ENCODE measurements at regions not wholly inside any gene's neighbourhood (a gene's known extent, or its start where the extent isn't known, plus 50 kb on each side); places are given as distances from the start of the nearest gene placed in this dataset.
"Not testable (repeated sequence)": the region's sequence is repeated elsewhere in the genome, so short reads cannot be mapped to it uniquely, and the experiment has no call there.

- DNase-seq (ENCODE audit: low read depth in 2 of 3, low spot score in 1 of 3) = no peak
These were observed 181.4 kb upstream of the UGT8 start for GRCh38 chr4:114417214-114417613.

DNA sequence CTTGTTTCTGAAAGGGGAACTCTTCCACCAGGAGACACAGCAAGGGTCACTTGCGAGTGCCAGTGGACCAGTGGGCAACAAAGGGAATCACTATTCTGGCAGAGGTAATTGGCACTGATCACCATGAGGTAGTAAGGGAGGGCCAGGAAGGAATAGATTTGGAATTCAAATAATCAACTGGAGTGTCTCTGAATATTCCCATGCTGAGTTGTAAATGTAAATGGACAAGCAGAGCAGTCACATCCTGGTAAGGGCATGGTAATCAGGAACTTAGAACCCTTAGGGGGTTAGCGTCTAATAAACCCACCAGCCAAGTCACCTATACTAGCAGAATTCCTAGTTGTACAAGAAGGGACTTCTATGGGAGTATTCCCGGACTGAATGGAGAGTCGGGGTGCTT is 178.5 kb upstream of the UGT8 start:
- DNase-seq (ENCODE audit: low read depth in 2 of 3, low spot score in 1 of 3) = no peak

DNA sequence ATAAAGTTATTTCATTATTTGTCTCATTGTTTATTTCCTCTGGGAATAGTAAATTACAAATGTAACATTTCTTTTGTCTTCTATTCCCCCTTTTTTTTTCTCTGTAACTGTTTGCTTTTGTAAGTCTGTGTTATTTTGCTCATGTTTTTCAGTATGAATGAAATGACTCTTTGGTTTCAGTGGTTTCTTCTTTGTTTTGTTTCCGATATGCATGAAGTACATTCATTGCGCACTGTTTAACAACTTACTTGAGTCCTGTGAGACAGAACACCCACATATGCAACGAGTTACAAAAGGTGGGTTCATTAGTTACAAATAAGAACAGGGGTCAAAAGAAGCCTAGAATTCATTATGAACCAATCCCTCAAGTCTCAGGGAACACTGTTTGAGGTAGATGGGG is 175.0 kb upstream of the UGT8 start:
- no peak for DNase-seq (ENCODE audit: low read depth in 2 of 3, low spot score in 1 of 3)

DNA sequence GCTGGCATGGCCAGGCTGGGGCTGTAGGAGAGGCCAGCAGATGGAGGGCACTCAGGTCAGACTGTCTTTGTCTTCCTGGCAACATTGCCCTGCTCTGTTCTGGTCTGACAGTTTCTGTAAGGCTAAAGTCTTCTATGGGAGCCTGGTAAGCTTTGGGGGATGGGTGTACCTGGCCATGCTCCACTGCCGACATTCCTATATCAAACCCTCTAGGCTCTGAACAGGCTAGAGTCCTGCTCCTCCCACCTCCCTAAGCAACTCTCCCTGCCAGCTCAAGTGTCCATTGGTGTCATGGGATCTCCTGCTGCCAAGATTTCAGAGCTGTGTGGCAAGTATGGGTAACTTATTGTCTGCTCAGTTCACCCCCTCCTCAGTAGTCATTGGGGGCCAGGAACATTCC is 163.5 kb upstream of the UGT8 start:
- DNase-seq (ENCODE audit: low read depth in 2 of 3, low spot score in 1 of 3) = no peak

GRCh38 chr4:114442856-114443255 is 155.8 kb upstream of the UGT8 start:
- DNase-seq (ENCODE audit: low read depth in 2 of 3, low spot score in 1 of 3) = no peak

DNA sequence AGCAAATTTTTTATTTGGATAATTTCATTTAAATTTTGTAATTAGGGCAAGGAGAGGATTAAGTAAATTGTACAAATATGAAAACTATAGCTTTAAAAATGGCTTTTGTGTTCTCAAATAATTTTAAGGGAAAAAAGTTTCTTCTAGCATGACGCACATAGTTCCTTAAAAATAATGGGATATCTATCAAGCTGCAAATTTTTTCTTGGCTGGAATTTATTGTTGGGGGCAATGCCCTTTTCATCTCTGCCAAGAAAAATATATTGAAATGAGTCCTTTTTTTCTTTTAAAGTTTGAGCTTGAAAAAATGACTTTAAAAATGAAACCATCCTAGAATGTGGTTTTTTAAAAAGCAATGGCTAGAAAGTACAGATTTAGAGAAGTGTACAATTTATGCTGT is 154.4 kb upstream of the UGT8 start:
- no peak for DNase-seq (ENCODE audit: low read depth in 2 of 3, low spot score in 1 of 3)

- not testable (repeated sequence) for DNase-seq (ENCODE audit: low read depth in 2 of 3, low spot score in 1 of 3)
These were observed 150.6 kb upstream of the UGT8 start for GRCh38 chr4:114447963-114448516.

- no peak for DNase-seq (ENCODE audit: low read depth in 2 of 3, low spot score in 1 of 3)
These were observed 139.9 kb upstream of the UGT8 start for GRCh38 chr4:114458728-114459127.

- no peak for DNase-seq (ENCODE audit: low read depth in 2 of 3, low spot score in 1 of 3)
These were observed 133.8 kb upstream of the UGT8 start for GRCh38 chr4:114464726-114465272.

DNA sequence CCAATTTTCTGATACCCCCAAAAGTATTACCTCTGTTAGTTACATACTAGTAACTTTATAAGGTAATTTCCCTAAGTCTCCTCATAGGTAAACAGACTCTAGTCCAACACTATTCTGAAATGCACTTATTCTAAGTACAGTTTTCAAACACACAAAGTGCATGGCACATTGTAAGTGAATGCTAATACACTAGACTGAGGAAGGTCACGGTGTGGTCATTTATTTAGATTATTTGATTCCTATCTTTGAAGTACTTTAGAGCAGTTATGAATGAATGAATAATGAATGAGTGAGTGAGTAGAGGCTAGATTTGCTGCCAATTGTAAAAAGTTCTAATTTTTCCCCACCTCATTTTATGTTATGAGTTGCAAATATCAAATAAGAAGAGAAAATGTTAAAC is 132.8 kb upstream of the UGT8 start:
- no peak for DNase-seq (ENCODE audit: low read depth in 2 of 3, low spot score in 1 of 3)

GRCh38 chr4:114466299-114466698 is 132.3 kb upstream of the UGT8 start:
- no peak for DNase-seq (ENCODE audit: low read depth in 2 of 3, low spot score in 1 of 3)

GRCh38 chr4:114472269-114473032 is 126.2 kb upstream of the UGT8 start:
- DNase-seq (ENCODE audit: low read depth in 2 of 3, low spot score in 1 of 3) = no peak

DNA sequence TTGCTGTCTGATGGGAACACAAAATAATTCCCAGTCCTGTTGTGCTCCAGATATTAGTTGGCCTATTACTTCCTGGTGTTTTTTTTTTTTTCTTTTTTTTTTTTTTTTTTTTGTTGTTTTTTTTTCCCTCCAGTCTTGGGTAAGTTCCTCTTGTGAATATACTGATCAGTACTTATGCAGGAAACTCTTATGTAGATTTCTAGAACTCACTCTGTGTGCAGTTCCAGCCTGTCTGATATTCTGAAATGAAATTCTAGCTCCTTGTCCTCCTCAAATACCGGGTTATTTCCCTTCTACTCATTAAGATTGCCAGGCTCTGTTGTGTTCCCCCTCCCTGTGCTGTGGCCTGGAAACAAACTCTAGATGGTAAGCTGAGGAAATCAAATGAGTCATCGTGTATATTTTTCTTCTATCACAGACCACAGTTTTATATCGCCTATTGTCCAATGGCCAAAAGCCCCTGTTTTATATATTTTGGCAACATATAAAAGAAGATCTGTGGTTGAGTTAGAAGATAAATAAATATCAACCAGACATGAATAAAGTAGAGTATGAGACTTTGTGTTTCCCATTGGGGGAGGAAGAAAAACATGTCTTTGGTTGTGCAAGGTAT is 124.3 kb upstream of the UGT8 start:
- DNase-seq (ENCODE audit: low read depth in 2 of 3, low spot score in 1 of 3) = no peak

DNA sequence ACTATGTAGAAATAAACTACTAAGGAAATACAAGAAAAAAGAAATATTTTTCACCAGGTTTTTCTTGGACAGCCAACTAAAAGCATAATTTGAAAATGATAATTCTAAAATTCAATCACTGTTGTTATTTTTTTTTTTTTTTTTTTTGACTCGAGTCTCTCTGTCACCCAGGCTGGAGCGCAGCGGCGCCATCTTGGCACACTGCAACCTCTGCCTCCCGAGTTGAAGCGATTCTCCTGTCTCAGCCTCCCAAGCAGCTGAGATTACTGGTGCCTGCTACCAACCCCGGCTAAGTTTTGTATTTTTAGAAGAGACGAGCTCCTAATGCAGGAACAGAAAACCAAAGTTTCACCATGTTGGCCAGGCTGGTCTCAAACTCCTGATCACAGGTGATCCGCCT is 122.3 kb upstream of the UGT8 start:
- no peak for DNase-seq (ENCODE audit: low read depth in 2 of 3, low spot score in 1 of 3)

DNA sequence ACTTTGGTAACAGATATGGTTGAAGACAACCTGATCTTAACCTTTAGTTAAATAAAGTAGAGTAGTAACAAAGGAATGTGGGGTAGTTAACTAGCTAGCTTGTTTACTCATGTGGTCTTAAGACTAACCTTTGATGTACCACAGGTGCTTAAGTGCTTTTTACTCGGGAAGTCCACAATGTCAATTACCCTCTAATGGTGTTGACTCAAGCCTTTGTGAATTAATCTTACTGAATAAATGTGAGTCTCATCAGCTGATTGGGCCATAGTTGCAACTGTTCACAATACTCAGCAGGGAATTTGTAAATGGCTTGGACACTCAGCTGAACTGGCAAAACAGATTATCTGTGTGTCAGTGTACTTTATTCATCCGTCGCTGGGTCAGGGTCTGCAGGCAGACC is 119.0 kb upstream of the UGT8 start:
- DNase-seq (ENCODE audit: low read depth in 2 of 3, low spot score in 1 of 3) = no peak

GRCh38 chr4:114481856-114482255 is 116.8 kb upstream of the UGT8 start:
- DNase-seq (ENCODE audit: low read depth in 2 of 3, low spot score in 1 of 3) = no peak

GRCh38 chr4:114487101-114487500 is 111.5 kb upstream of the UGT8 start:
- DNase-seq (ENCODE audit: low read depth in 2 of 3, low spot score in 1 of 3) = no peak

DNA sequence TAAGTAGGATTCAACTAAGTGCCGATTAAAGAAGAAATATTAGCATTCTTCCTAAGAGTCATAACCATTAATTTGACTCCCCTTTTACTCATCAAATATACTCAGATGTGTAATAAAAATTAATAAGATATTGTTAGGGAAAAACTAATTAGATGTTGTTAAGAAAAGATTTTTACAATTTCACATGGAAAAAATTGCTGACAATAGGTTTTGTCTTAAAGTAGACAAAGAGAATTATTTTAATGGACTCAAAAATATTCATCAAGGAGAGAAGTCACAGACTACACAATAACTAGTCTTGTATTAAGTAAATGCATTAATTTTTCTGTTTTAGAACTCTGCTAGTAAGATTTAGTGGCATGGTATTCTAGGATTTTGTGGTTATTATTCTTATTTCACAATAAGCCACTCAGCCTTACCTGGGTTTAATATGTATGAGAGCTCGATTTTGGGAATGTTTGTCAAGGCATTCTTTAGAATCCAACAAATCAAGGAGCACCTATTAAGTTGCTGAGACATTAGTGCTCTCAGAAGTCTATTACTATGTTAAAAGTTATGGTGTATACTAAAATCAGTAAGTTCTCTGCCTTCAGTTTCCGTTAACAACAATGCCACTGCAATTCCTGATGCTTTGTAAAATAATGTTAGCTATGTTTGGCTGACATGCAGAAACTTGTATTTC is 110.2 kb upstream of the UGT8 start:
- no peak for DNase-seq (ENCODE audit: low read depth in 2 of 3, low spot score in 1 of 3)

GRCh38 chr4:114494246-114494803 is 104.3 kb upstream of the UGT8 start:
- DNase-seq (ENCODE audit: low read depth in 2 of 3, low spot score in 1 of 3) = no peak

DNA sequence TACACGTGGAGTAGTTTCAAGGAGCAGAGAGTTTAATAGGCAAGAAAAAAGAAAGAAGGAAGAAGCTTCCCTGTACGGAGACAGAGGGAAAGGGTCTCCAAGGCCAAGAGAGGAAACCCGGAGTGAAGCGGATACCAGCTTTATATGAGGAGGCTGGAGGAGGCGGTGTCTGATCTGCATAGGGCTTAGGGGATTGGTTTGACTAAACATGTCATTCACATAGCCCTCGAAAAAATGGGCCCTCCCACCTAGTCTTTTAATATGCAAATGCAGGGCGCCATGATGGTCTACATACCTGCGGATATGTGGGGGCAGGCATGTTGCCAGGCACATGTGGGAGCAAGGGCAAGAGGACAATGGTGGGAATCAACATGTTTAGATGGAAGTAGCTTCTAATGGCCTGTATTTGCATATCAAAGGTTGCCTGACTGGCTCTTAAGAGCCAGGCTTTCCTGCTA is 103.1 kb upstream of the UGT8 start:
- DNase-seq (ENCODE audit: low read depth in 2 of 3, low spot score in 1 of 3) = no peak

DNA sequence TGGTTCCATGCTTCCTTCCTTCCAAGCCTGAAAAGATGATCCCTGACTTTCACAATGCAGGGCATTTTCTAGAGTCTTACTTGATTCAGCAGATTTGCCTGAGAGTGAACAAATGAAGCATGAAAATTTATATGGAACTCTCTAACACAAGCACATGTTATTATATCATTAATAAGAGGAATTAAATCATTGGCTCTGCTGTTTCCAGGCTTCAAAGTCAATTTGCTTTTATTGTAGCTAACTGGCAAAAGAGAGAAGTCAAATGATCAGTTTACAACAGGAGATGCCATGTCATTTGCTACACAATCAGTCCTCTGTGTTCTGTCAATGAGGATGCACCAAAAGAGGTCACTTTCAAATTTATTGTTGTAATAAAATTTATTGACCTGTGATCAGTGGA is 101.5 kb upstream of the UGT8 start:
- DNase-seq (ENCODE audit: low read depth in 2 of 3, low spot score in 1 of 3) = no peak
